Trophoblast cell (in vitro differentiated cells and primary cell): ENCODE measurements at regions not wholly inside any gene's neighbourhood (a gene's known extent, or its start where the extent isn't known, plus 50 kb on each side); places are given as distances from the start of the nearest gene placed in this dataset.

Source experiments
- DNase-seq, 2 donors: peaks; one replicate each; pipeline ENCODE4 v3.0.0-alpha.2; 2016
- H2AFZ ChIP-seq: 2 replicates; pipeline ENCODE4 v1.6.1; 2013; ENCODE audit warnings: low read length, moderate library complexity, mild to moderate bottlenecking; ENCODE audit not compliant: insufficient read depth, poor library complexity
- H2AK5ac ChIP-seq: 2 replicates; pipeline ENCODE4 v1.6.1; 2013; ENCODE audit warnings: mild to moderate bottlenecking, low read length
- H2BK120ac ChIP-seq: 2 replicates; pipeline ENCODE4 v1.6.1; 2013; ENCODE audit warnings: low read length, mild to moderate bottlenecking, moderate library complexity; ENCODE audit not compliant: insufficient read depth, poor library complexity
- H2BK12ac ChIP-seq: 2 replicates; pipeline ENCODE4 v1.6.1; 2013; ENCODE audit warnings: mild to moderate bottlenecking, low read length, moderate library complexity
- H2BK5ac ChIP-seq: 2 replicates; pipeline ENCODE4 v1.6.1; 2013; ENCODE audit warnings: low read length, low read depth, moderate library complexity, mild to moderate bottlenecking; ENCODE audit not compliant: poor library complexity
- H3K14ac ChIP-seq: 2 replicates; pipeline ENCODE4 v1.6.1; 2013; ENCODE audit warnings: mild to moderate bottlenecking, low read length
- H3K18ac ChIP-seq: 2 replicates; pipeline ENCODE4 v1.6.1; 2013; ENCODE audit warnings: mild to moderate bottlenecking, low read length
- H3K23ac ChIP-seq: 2 replicates; pipeline ENCODE4 v1.6.1; 2013; ENCODE audit warnings: low read length
- H3K27ac ChIP-seq: 2 replicates; pipeline ENCODE4 v1.5.1; 2013; ENCODE audit warnings: low read depth, mild to moderate bottlenecking, inconsistent platforms, low read length, moderate library complexity
- H3K27me3 ChIP-seq: 2 replicates; pipeline ENCODE4 v1.6.1; 2013; ENCODE audit warnings: inconsistent platforms, mild to moderate bottlenecking, low read length, moderate library complexity; ENCODE audit not compliant: insufficient read depth
- H3K36me3 ChIP-seq, 2 experiments: 1 replicate in 1 of 2; 2 replicates in 1 of 2; pipeline ENCODE4 v1.6.1; 2013; ENCODE audit warnings: low read length in 2 of 2, mild to moderate bottlenecking in 2 of 2, moderate library complexity in 1 of 2; ENCODE audit not compliant: insufficient read depth in 2 of 2, control insufficient read depth in 1 of 2
- H3K4ac ChIP-seq: 2 replicates; pipeline ENCODE4 v1.6.1; 2013; ENCODE audit warnings: low read depth, mild to moderate bottlenecking, low read length, moderate library complexity
- H3K4me1 ChIP-seq, 2 experiments: 1 replicate in 1 of 2; 2 replicates in 1 of 2; pipeline ENCODE4 v1.6.1; 2013; ENCODE audit warnings: low read length in 2 of 2, mild to moderate bottlenecking in 2 of 2, moderate library complexity in 1 of 2; ENCODE audit not compliant: insufficient read depth in 2 of 2, control insufficient read depth in 1 of 2
- H3K4me2 ChIP-seq: 2 replicates; pipeline ENCODE4 v1.6.1; 2013; ENCODE audit warnings: inconsistent platforms, mild to moderate bottlenecking, low read length, moderate library complexity
- H3K4me3 ChIP-seq: 2 replicates; pipeline ENCODE4 v1.5.1; 2013; ENCODE audit warnings: mild to moderate bottlenecking, low read depth, low read length, inconsistent platforms
- H3K79me1 ChIP-seq: one replicate; pipeline ENCODE4 v1.6.1; 2013; ENCODE audit warnings: low read length
- H3K79me2 ChIP-seq: 2 replicates; pipeline ENCODE4 v1.6.1; 2013; ENCODE audit warnings: low read length, mild to moderate bottlenecking; ENCODE audit not compliant: control insufficient read depth, insufficient read depth, poor library complexity
- H3K9ac ChIP-seq: 2 replicates; pipeline ENCODE4 v1.6.1; 2013; ENCODE audit warnings: mild to moderate bottlenecking, low read length
- H3K9me3 ChIP-seq: 2 replicates; pipeline ENCODE4 v1.6.1; 2013; ENCODE audit warnings: low read depth, mild to moderate bottlenecking, control low read depth, inconsistent platforms, low read length; ENCODE audit not compliant: insufficient read depth
- H4K12ac ChIP-seq: 2 replicates; pipeline ENCODE4 v1.6.1; 2013; ENCODE audit warnings: low read depth, mild to moderate bottlenecking, low read length, moderate library complexity
- H4K8ac ChIP-seq: 2 replicates; pipeline ENCODE4 v1.6.1; 2013; ENCODE audit warnings: low read depth, mild to moderate bottlenecking, low read length, moderate library complexity
- H4K91ac ChIP-seq: one replicate; pipeline ENCODE4 v1.6.1; 2013; ENCODE audit warnings: low read depth, mild to moderate bottlenecking, low read length, moderate library complexity
- WGBS: extraction: QIAGEN DNeasy Blood & Tissue Kit; methylation state at CpG from one replicate; pipeline ENCODE4 v1.1.7; 2013; ENCODE audit warnings: missing lambda C conversion rate; ENCODE audit not compliant: insufficient read length, insufficient coverage; ENCODE audit errors: extremely low coverage; 5-methylcytosine and 5-hydroxymethylcytosine counted together

- H3K4me3 ChIP-seq, result no peak overlapping the region
- H3K23ac ChIP-seq, result no peak overlapping the region
- H4K91ac ChIP-seq, result no peak overlapping the region
- no peaks in the 10 kb centered on the region for H3K79me1 ChIP-seq
- H3K9me3 ChIP-seq, result no peaks in the 10 kb centered on the region
- H2BK5ac ChIP-seq, result no peak overlapping the region
- no peak overlapping the region for H4K8ac ChIP-seq
- H3K4ac ChIP-seq, result no peak overlapping the region
- H3K14ac ChIP-seq, result no peak overlapping the region
- no peak overlapping the region for H2BK120ac ChIP-seq
- no peak overlapping the region for H2BK12ac ChIP-seq
- H4K12ac ChIP-seq, result no peak overlapping the region
- no peaks in the 10 kb centered on the region for H3K4me1 ChIP-seq
- no CpG with 5 or more reads among the region's 3 CpGs for WGBS
- H3K79me2 ChIP-seq, result no peaks in the 10 kb centered on the region
- H2AFZ ChIP-seq, result no peak overlapping the region
- H3K4me2 ChIP-seq, result no peak overlapping the region
- H3K27me3 ChIP-seq, result no peaks in the 10 kb centered on the region
- no peak overlapping the region for H3K9ac ChIP-seq
- no peak overlapping the region for H2AK5ac ChIP-seq
- H3K36me3 ChIP-seq, result no peaks in the 10 kb centered on the region
- H3K18ac ChIP-seq, result no peak overlapping the region
- no peak for DNase-seq
- H3K27ac ChIP-seq, result no peak overlapping the region
Observed at GRCh38 chr13:104962411-104962810, 1573.1 kb downstream of the EFNB2 start.

GRCh38 chr13:104961246-104961645, 1574.2 kb downstream of the EFNB2 start:
- no peaks in the 10 kb centered on the region for H3K36me3 ChIP-seq
- H2BK5ac ChIP-seq, result no peak overlapping the region
- no peak overlapping the region for H4K8ac ChIP-seq
- H3K9me3 ChIP-seq, result no peaks in the 10 kb centered on the region
- no peaks in the 10 kb centered on the region for H3K79me1 ChIP-seq
- H3K4me2 ChIP-seq, result no peak overlapping the region
- H3K4ac ChIP-seq, result no peak overlapping the region
- H2BK120ac ChIP-seq, result no peak overlapping the region
- H2BK12ac ChIP-seq, result no peak overlapping the region
- no peak overlapping the region for H2AFZ ChIP-seq
- no peak for DNase-seq
- H3K18ac ChIP-seq, result no peak overlapping the region
- H2AK5ac ChIP-seq, result no peak overlapping the region
- no peaks in the 10 kb centered on the region for H3K4me1 ChIP-seq
- no peak overlapping the region for H3K4me3 ChIP-seq
- H3K23ac ChIP-seq, result no peak overlapping the region
- no peak overlapping the region for H4K12ac ChIP-seq
- no peaks in the 10 kb centered on the region for H3K79me2 ChIP-seq
- H3K27ac ChIP-seq, result no peak overlapping the region
- no peak overlapping the region for H4K91ac ChIP-seq
- H3K9ac ChIP-seq, result no peak overlapping the region
- H3K14ac ChIP-seq, result no peak overlapping the region
- no peaks in the 10 kb centered on the region for H3K27me3 ChIP-seq
- no CpG with 5 or more reads among the region's 6 CpGs for WGBS

GRCh38 chr13:104954210-104954609, 1581.3 kb downstream of the EFNB2 start:
- Histone ChIP-seq H3K4me3 (no peak overlapping the region), H3K79me1 (no peaks in the 10 kb centered on the region), H3K27ac (no peak overlapping the region), H3K9ac (no peak overlapping the region), H3K4ac (no peak overlapping the region), H3K23ac (no peak overlapping the region), H3K27me3 (no peaks in the 10 kb centered on the region), H2BK5ac (no peak overlapping the region), H3K79me2 (no peaks in the 10 kb centered on the region), H2BK12ac (no peak overlapping the region), H3K4me2 (no peak overlapping the region), H3K9me3 (no peaks in the 10 kb centered on the region), H2AK5ac (no peak overlapping the region), H2AFZ (no peak overlapping the region), H2BK120ac (no peak overlapping the region), H4K8ac (no peak overlapping the region), H3K36me3 (no peaks in the 10 kb centered on the region), H4K12ac (no peak overlapping the region), H3K14ac (no peak overlapping the region), H3K4me1 (no peaks in the 10 kb centered on the region), H4K91ac (no peak overlapping the region), H3K18ac (no peak overlapping the region)
- DNase-seq, result no peak
- no CpG with 5 or more reads among the region's 2 CpGs for WGBS

- Histone ChIP-seq H2BK120ac (no peak overlapping the region), H3K4me1 (no peaks in the 10 kb centered on the region), H4K12ac (no peak overlapping the region), H3K79me2 (no peaks in the 10 kb centered on the region), H2BK12ac (no peak overlapping the region), H2BK5ac (no peak overlapping the region), H3K36me3 (no peaks in the 10 kb centered on the region), H3K79me1 (no peaks in the 10 kb centered on the region), H3K18ac (no peak overlapping the region), H3K27me3 (no peaks in the 10 kb centered on the region), H2AFZ (no peak overlapping the region), H3K9ac (no peak overlapping the region), H3K14ac (no peak overlapping the region), H3K4me2 (no peak overlapping the region), H4K91ac (no peak overlapping the region), H3K23ac (no peak overlapping the region), H3K4me3 (no peak overlapping the region), H3K27ac (no peak overlapping the region), H4K8ac (no peak overlapping the region), H2AK5ac (no peak overlapping the region), H3K4ac (no peak overlapping the region), H3K9me3 (no peaks in the 10 kb centered on the region)
- WGBS, result no CpG with 5 or more reads among the region's 2 CpGs
- DNase-seq, result no peak
Observed at GRCh38 chr13:104953588-104953987, 1581.9 kb downstream of the EFNB2 start.
